Mammary epithelial cell (primary cell): ENCODE measurements at regions not wholly inside any gene's neighbourhood (a gene's known extent, or its start where the extent isn't known, plus 50 kb on each side); places are given as distances from the start of the nearest gene placed in this dataset.

ENCODE experiments used
- CTCF ChIP-seq, 2 donors: IDR thresholded peaks in 1 of 2; conservative IDR thresholded peaks in 1 of 2; 2 replicates each; pipeline ENCODE4 v1.5.1; 2011 to 2012; ENCODE audit warnings: inconsistent platforms in 2 of 2, low read length in 2 of 2, mild to moderate bottlenecking in 2 of 2, control low read depth in 1 of 2, low read depth in 1 of 2; ENCODE audit not compliant: insufficient read depth in 1 of 2; ENCODE audit errors: extremely low read depth in 1 of 2
- EZH2 ChIP-seq: IDR thresholded peaks from 2 replicates; pipeline ENCODE4 v1.6.1; 2012; ENCODE audit warnings: low read length, inconsistent platforms, borderline replicate concordance

- TF ChIP-seq CTCF (conservative IDR thresholded peaks at IDR 0.05 in 1 of 2, IDR thresholded peaks at IDR 0.05 in 1 of 2; ENCODE audit: extremely low read depth in 1 of 2, insufficient read depth in 1 of 2, low read depth in 1 of 2, low read length in 2 of 2) (no peak), EZH2 (no peak)
Measured at GRCh38 chr12:42019746-42020145, 124.9 kb downstream of the GXYLT1 start.
